ENCODE measurements at regions not wholly inside any gene's neighbourhood (a gene's known extent, or its start where the extent isn't known, plus 50 kb on each side); places are given as distances from the start of the nearest gene placed in this dataset.

GRCh38 chr3:164479978-164480377, 598.3 kb downstream of the SI start:
- TF ChIP-seq, protein P1, sequence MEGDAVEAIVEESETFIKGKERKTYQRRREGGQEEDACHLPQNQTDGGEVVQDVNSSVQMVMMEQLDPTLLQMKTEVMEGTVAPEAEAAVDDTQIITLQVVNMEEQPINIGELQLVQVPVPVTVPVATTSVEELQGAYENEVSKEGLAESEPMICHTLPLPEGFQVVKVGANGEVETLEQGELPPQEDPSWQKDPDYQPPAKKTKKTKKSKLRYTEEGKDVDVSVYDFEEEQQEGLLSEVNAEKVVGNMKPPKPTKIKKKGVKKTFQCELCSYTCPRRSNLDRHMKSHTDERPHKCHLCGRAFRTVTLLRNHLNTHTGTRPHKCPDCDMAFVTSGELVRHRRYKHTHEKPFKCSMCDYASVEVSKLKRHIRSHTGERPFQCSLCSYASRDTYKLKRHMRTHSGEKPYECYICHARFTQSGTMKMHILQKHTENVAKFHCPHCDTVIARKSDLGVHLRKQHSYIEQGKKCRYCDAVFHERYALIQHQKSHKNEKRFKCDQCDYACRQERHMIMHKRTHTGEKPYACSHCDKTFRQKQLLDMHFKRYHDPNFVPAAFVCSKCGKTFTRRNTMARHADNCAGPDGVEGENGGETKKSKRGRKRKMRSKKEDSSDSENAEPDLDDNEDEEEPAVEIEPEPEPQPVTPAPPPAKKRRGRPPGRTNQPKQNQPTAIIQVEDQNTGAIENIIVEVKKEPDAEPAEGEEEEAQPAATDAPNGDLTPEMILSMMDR (conservative IDR thresholded peaks at IDR 0.05; ENCODE audit: low read length): no peak

DNA sequence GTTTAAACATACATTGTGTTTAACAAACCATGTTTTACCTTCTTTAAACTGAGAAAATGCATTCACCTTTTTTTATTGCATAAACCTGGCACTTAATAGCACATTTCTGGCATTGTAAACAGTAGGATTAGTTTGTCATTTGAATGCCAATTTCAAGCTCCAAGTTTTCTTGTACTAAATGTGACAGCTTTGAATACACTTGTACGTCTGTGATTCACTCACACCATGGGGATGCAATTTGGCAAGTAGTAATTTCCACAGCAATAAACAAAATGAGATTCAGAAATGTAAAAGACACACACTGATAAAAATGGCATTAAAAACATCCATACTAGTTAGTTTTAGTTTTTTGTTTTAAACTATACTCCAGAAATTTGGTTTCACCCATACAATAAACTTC, 598.9 kb downstream of the SI start:
- TF ChIP-seq, protein P1 (conservative IDR thresholded peaks at IDR 0.05; ENCODE audit: low read length): no peak
- DNase-seq (ENCODE audit: low read depth): no peak
- no peak overlapping the region for H3K4me3 ChIP-seq (ENCODE audit: low read length)

More at GRCh38 chr3:164479978-164480377, 598.3 kb downstream of the SI start:
- no peak for DNase-seq (ENCODE audit: low read depth)
- no peak overlapping the region for H3K4me3 ChIP-seq (ENCODE audit: low read length)

GRCh38 chr3:164478323-164478722, 600.0 kb downstream of the SI start:
- TF ChIP-seq, protein P1 (conservative IDR thresholded peaks at IDR 0.05; ENCODE audit: low read length): no peak
- no peak overlapping the region for H3K4me3 ChIP-seq (ENCODE audit: low read length)

DNA sequence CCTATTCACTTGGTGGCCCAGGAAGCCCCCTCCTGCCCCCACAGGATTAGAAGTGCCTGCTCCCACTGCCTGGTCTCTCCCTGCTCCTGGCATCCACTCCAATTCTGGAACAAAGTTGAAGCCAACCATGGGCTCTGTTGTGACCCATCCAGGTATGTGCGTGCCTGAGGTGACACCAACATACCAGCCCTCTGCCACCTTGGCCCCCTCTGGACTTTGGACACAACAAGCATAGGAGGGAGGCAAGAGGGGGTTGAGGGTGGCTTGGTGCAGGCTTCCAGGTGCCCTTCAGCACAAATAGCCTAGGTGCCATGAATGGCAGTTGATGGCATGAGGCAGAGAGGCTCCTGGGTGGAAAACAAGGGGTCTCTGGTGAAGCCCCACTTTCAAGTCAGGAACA, 600.9 kb downstream of the SI start:
- no peak for DNase-seq (ENCODE audit: low read depth)
- no peak overlapping the region for H3K4me3 ChIP-seq (ENCODE audit: low read length)
- TF ChIP-seq, protein P1 (conservative IDR thresholded peaks at IDR 0.05; ENCODE audit: low read length): no peak

More at GRCh38 chr3:164478323-164478722, 600.0 kb downstream of the SI start:
- DNase-seq (ENCODE audit: low read depth): no peak

DNA sequence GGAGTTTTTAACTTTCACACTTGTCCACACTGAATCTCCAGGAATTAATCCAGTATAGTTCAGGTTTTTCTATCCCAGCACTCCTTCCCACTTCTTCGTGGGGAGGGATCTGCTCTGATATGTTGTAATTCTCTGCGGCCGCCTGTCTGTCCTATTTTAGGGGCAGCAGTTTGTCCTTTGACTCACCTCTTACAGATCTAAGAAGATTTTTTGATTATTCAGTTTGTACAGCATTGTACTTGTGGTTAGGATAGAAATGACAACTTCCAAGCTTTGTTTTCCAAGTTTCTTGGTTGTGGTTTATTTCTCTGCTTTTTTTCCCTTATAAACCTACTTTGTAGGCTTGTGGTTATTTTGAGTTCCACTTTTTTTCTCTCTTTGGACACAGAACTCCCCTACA, 601.7 kb downstream of the SI start:
- TF ChIP-seq, protein P1 (conservative IDR thresholded peaks at IDR 0.05; ENCODE audit: low read length): no peak
- no peak for DNase-seq (ENCODE audit: low read depth)
- no peak overlapping the region for H3K4me3 ChIP-seq (ENCODE audit: low read length)

DNA sequence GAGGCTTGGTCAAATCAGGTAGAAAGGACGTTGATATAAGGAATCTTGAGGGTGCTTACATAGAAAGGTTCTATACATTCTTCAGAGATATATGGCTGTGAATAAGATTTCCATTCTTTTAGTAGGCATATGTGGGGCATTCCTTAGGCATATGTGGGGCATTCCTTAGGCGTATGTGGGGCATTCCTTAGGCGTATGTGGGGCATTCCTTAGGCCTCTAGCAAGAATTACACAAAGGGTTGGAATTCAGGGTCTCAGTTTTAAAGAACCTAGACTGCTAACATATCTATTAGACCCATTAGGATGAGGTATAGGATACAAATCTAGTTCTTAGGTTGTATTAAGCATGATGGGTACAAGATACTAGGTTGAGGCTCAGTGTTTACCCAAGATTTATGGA, 607.8 kb downstream of the SI start:
- DNase-seq (ENCODE audit: low read depth): no peak
- H3K4me3 ChIP-seq (ENCODE audit: low read length): no peak overlapping the region
- TF ChIP-seq, protein P1 (conservative IDR thresholded peaks at IDR 0.05; ENCODE audit: low read length): no peak

- no peak for DNase-seq (ENCODE audit: low read depth)
- TF ChIP-seq, protein P1 (conservative IDR thresholded peaks at IDR 0.05; ENCODE audit: low read length): no peak
- no peak overlapping the region for H3K4me3 ChIP-seq (ENCODE audit: low read length)
These were observed 610.2 kb downstream of the SI start for GRCh38 chr3:164468055-164468454.
